NCI-H524 (cell line): ENCODE measurements at regions not wholly inside any gene's neighbourhood (a gene's known extent, or its start where the extent isn't known, plus 50 kb on each side); places are given as distances from the start of the nearest gene placed in this dataset.

Experiments
- DNase-seq, 2 experiments: peaks; one replicate each; lab custom pipeline; 2025; lab: John Stamatoyannopoulos, UW

- DNase-seq, result no peak
Observed at GRCh38 chr5:169448826-169449225, 134.7 kb upstream of the SPDL1 start.

- DNase-seq, result no peak
Observed at GRCh38 chr5:169445191-169445590, 138.4 kb upstream of the SPDL1 start.

GRCh38 chr5:169442913-169443784 is 140.4 kb upstream of the SPDL1 start:
- no peak for DNase-seq

GRCh38 chr5:169442403-169442874 is 141.1 kb upstream of the SPDL1 start:
- no peak for DNase-seq

GRCh38 chr5:169440107-169440705 is 139.3 kb upstream of the SLIT3 start:
- no peak for DNase-seq

GRCh38 chr5:169439362-169439761 is 138.4 kb upstream of the SLIT3 start:
- no peak for DNase-seq

GRCh38 chr5:169435506-169436229 is 134.7 kb upstream of the SLIT3 start:
- no peak for DNase-seq

- no peak for DNase-seq
Observed at GRCh38 chr5:169433221-169433651, 132.3 kb upstream of the SLIT3 start.

GRCh38 chr5:169431386-169431785 is 130.4 kb upstream of the SLIT3 start:
- no peak for DNase-seq

- no peak for DNase-seq
Observed at GRCh38 chr5:169430671-169431070, 129.7 kb upstream of the SLIT3 start.

- no peak for DNase-seq
Observed at GRCh38 chr5:169429044-169429443, 128.1 kb upstream of the SLIT3 start.

- DNase-seq, result peak; percentile 92 to 96
Observed at GRCh38 chr5:169426784-169427183, 125.8 kb upstream of the SLIT3 start.

- no peak for DNase-seq
Observed at GRCh38 chr5:169424670-169425378, 123.9 kb upstream of the SLIT3 start.

- no peak for DNase-seq
Observed at GRCh38 chr5:169424279-169424655, 123.3 kb upstream of the SLIT3 start.

- no peak for DNase-seq
Observed at GRCh38 chr5:169423580-169424278, 122.8 kb upstream of the SLIT3 start.

- no peak for DNase-seq
Observed at GRCh38 chr5:169422087-169422486, 121.1 kb upstream of the SLIT3 start.

- no peak for DNase-seq
Observed at GRCh38 chr5:169421677-169422076, 120.7 kb upstream of the SLIT3 start.

GRCh38 chr5:169417676-169418075 is 116.7 kb upstream of the SLIT3 start:
- DNase-seq, result peak in 1 of 2 experiments; percentile 38

- DNase-seq, result peak in 1 of 2 experiments; percentile 56
Observed at GRCh38 chr5:169416583-169417196, 115.8 kb upstream of the SLIT3 start.

GRCh38 chr5:169415948-169416347 is 115.0 kb upstream of the SLIT3 start:
- no peak for DNase-seq

- DNase-seq, result no peak
Observed at GRCh38 chr5:169415371-169415770, 114.4 kb upstream of the SLIT3 start.
